ENCODE measurements at regions not wholly inside any gene's neighbourhood (a gene's known extent, or its start where the extent isn't known, plus 50 kb on each side); places are given as distances from the start of the nearest gene placed in this dataset.

DNA sequence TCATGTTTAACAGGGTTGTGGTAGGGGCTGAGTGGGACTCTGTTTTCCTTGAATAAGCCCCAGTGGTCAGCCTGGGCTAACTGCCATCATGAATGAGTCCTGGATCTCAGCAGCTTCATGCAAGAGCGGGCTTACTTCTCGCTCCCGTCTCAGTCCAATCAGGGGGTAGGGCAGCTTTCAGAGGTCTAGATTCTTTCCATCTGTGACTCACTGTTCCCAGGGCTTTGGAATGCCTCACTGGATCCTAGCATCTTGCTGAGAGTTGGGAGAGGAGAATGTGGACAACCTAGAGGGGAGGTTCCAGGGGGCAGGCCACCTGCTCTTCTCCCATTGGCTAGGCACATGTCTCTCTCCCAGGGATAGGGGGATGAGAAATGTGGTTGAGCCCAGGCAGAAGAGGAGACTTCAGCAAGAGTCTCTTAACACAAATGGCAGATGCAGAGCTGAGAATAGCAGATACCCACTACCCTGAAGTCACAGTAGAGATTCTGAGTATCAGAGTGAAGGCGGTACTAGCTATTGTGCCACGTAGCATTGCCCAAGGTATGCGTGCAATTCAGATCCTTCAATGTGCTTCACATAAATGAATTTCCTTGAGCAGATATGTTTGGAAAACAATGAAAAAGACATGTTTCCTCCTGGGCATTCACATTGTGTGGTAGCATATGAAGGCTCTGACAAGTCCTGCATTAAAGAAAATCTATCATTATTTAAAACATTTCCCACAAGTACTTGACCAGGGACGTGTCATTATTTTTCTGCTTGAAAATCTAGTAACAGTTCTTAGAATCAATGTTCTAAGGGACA is 257.7 kb upstream of the PROK2 start:
- TF ChIP-seq, protein P1, sequence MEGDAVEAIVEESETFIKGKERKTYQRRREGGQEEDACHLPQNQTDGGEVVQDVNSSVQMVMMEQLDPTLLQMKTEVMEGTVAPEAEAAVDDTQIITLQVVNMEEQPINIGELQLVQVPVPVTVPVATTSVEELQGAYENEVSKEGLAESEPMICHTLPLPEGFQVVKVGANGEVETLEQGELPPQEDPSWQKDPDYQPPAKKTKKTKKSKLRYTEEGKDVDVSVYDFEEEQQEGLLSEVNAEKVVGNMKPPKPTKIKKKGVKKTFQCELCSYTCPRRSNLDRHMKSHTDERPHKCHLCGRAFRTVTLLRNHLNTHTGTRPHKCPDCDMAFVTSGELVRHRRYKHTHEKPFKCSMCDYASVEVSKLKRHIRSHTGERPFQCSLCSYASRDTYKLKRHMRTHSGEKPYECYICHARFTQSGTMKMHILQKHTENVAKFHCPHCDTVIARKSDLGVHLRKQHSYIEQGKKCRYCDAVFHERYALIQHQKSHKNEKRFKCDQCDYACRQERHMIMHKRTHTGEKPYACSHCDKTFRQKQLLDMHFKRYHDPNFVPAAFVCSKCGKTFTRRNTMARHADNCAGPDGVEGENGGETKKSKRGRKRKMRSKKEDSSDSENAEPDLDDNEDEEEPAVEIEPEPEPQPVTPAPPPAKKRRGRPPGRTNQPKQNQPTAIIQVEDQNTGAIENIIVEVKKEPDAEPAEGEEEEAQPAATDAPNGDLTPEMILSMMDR (IDR thresholded peaks at IDR 0.05), result no peak
- TF ChIP-seq POLR2A (IDR thresholded peaks at IDR 0.05), result no peak
